GM18502 (cell line): ENCODE measurements at regions not wholly inside any gene's neighbourhood (a gene's known extent, or its start where the extent isn't known, plus 50 kb on each side); places are given as distances from the start of the nearest gene placed in this dataset.

Experiments
- ATAC-seq: cut with Tn5 transposase; IDR thresholded peaks from one replicate; pipeline ENCODE4 v1.9.1; 2021; ENCODE audit warnings: mild to moderate bottlenecking; ENCODE audit not compliant: unreplicated experiment, poor library complexity

GRCh38 chr14:101354726-101355125, 206.6 kb upstream of the DIO3 start:
- no peak for ATAC-seq

GRCh38 chr14:101355284-101355683, 206.0 kb upstream of the DIO3 start:
- ATAC-seq: no peak

GRCh38 chr14:101357038-101357437, 204.3 kb upstream of the DIO3 start:
- ATAC-seq: no peak

- no peak for ATAC-seq
These were observed 203.6 kb upstream of the DIO3 start for GRCh38 chr14:101357559-101358319.

- no peak for ATAC-seq
These were observed 202.8 kb upstream of the DIO3 start for GRCh38 chr14:101358320-101359125.

GRCh38 chr14:101359221-101360053, 201.9 kb upstream of the DIO3 start:
- no peak for ATAC-seq

- no peak for ATAC-seq
These were observed 201.0 kb upstream of the DIO3 start for GRCh38 chr14:101360054-101360911.

- ATAC-seq: no peak
These were observed 200.3 kb upstream of the DIO3 start for GRCh38 chr14:101361044-101361443.

GRCh38 chr14:101361451-101362433, 199.6 kb upstream of the DIO3 start:
- no peak for ATAC-seq

GRCh38 chr14:101362529-101363260, 198.6 kb upstream of the DIO3 start:
- no peak for ATAC-seq

GRCh38 chr14:101363261-101363555, 198.1 kb upstream of the DIO3 start:
- ATAC-seq: no peak

GRCh38 chr14:101363880-101364391, 197.4 kb upstream of the DIO3 start:
- no peak for ATAC-seq

GRCh38 chr14:101364503-101365328, 196.6 kb upstream of the DIO3 start:
- ATAC-seq: no peak

- no peak for ATAC-seq
These were observed 195.8 kb upstream of the DIO3 start for GRCh38 chr14:101365329-101366158.

- no peak for ATAC-seq
These were observed 193.7 kb upstream of the DIO3 start for GRCh38 chr14:101367421-101368261.
